Neural crest cell (in vitro differentiated cells): ENCODE measurements at regions not wholly inside any gene's neighbourhood (a gene's known extent, or its start where the extent isn't known, plus 50 kb on each side); places are given as distances from the start of the nearest gene placed in this dataset.

Experiments
- DNase-seq: peaks from one replicate; pipeline ENCODE4 v3.0.0; 2021; ENCODE audit warnings: low read depth, mixed read lengths, low spot score
- H3K27ac Mint-ChIP-seq: one replicate; pipeline ENCODE4 v1.8.0; 2021; ENCODE audit warnings: mild to moderate bottlenecking, mixed read lengths; ENCODE audit not compliant: unreplicated experiment
- H3K27me3 Mint-ChIP-seq: 2 replicates; pipeline ENCODE4 v1.8.0; 2021; ENCODE audit warnings: low read depth, mild to moderate bottlenecking, mixed read lengths
- H3K36me3 Mint-ChIP-seq: 2 replicates; pipeline ENCODE4 v1.8.0; 2021; ENCODE audit warnings: low read depth, mild to moderate bottlenecking, mixed read lengths
- H3K4me1 Mint-ChIP-seq: 2 replicates; pipeline ENCODE4 v1.8.0; 2021; ENCODE audit warnings: mixed read lengths
- H3K4me3 Mint-ChIP-seq: one replicate; pipeline ENCODE4 v1.8.0; 2021; ENCODE audit warnings: mild to moderate bottlenecking, mixed read lengths
- H3K9me3 Mint-ChIP-seq: 2 replicates; pipeline ENCODE4 v1.8.0; 2021; ENCODE audit warnings: mixed read lengths
- CTCF ChIP-seq: fragments of 200-600 bp; sonication (generic); conservative IDR thresholded peaks from 2 replicates; pipeline ENCODE4 v1.5.0; 2021; ENCODE audit warnings: antibody characterized with exemption, mild to moderate bottlenecking

- no peak for DNase-seq
- no peak for TF ChIP-seq CTCF
- H3K36me3 Mint-ChIP-seq, result no peaks in the 10 kb centered on the region
- no peak overlapping the region for H3K4me3 Mint-ChIP-seq
- H3K4me1 Mint-ChIP-seq, result no peaks in the 10 kb centered on the region
- H3K9me3 Mint-ChIP-seq, result no peaks in the 10 kb centered on the region
- no peak overlapping the region for H3K27ac Mint-ChIP-seq
- no peaks in the 10 kb centered on the region for H3K27me3 Mint-ChIP-seq
These were observed 244.7 kb upstream of the TNC start for GRCh38 chr9:115362640-115363039.

- no peak for DNase-seq
- TF ChIP-seq CTCF, result no peak
These were observed 247.0 kb upstream of the TNC start for GRCh38 chr9:115364991-115365390.

GRCh38 chr9:115367321-115367720, 249.4 kb upstream of the TNC start:
- Mint-ChIP-seq H3K36me3 (no peaks in the 10 kb centered on the region), H3K27ac (no peak overlapping the region), H3K4me3 (no peak overlapping the region), H3K4me1 (no peaks in the 10 kb centered on the region), H3K27me3 (no peaks in the 10 kb centered on the region), H3K9me3 (no peaks in the 10 kb centered on the region)
- no peak for DNase-seq
- TF ChIP-seq CTCF, result no peak

More at GRCh38 chr9:115364991-115365390, 247.0 kb upstream of the TNC start:
- no peaks in the 10 kb centered on the region for H3K36me3 Mint-ChIP-seq
- H3K27me3 Mint-ChIP-seq, result no peaks in the 10 kb centered on the region
- H3K9me3 Mint-ChIP-seq, result no peaks in the 10 kb centered on the region
- no peak overlapping the region for H3K4me3 Mint-ChIP-seq
- H3K27ac Mint-ChIP-seq, result no peak overlapping the region
- H3K4me1 Mint-ChIP-seq, result no peaks in the 10 kb centered on the region

- TF ChIP-seq CTCF, result no peak
- no peak for DNase-seq
- no peaks in the 10 kb centered on the region for H3K4me1 Mint-ChIP-seq
- no peaks in the 10 kb centered on the region for H3K36me3 Mint-ChIP-seq
- no peaks in the 10 kb centered on the region for H3K9me3 Mint-ChIP-seq
- no peak overlapping the region for H3K4me3 Mint-ChIP-seq
- no peak overlapping the region for H3K27ac Mint-ChIP-seq
- H3K27me3 Mint-ChIP-seq, result no peaks in the 10 kb centered on the region
These were observed 250.0 kb upstream of the TNC start for GRCh38 chr9:115367780-115368525.

GRCh38 chr9:115369322-115369957, 251.5 kb upstream of the TNC start:
- TF ChIP-seq CTCF, result no peak
- H3K4me1 Mint-ChIP-seq, result no peaks in the 10 kb centered on the region
- no peak for DNase-seq
- H3K36me3 Mint-ChIP-seq, result no peaks in the 10 kb centered on the region
- no peak overlapping the region for H3K27ac Mint-ChIP-seq
- H3K4me3 Mint-ChIP-seq, result no peak overlapping the region
- H3K27me3 Mint-ChIP-seq, result no peaks in the 10 kb centered on the region
- H3K9me3 Mint-ChIP-seq, result peaks cover 3% of the 10 kb centered on the region
